Activated CD4-positive, alpha-beta T cell treated with anti-CD3 and anti-CD28 coated beads, Interleukin-2, amount 50 U/mL, for 1 hour (primary cell): ENCODE measurements at regions not wholly inside any gene's neighbourhood (a gene's known extent, or its start where the extent isn't known, plus 50 kb on each side); places are given as distances from the start of the nearest gene placed in this dataset.
"Not testable (repeated sequence)": the region's sequence is repeated elsewhere in the genome, so short reads cannot be mapped to it uniquely, and the experiment has no call there.

Source experiments
- DNase-seq: peaks from one replicate; pipeline ENCODE4 v3.0.0-alpha.2; 2020

- DNase-seq, result no peak
Observed at GRCh38 chr6:11486959-11487358, 50.6 kb upstream of the TMEM170B start.

GRCh38 chr6:11486486-11486885 lies 51.1 kb upstream of the TMEM170B start:
- DNase-seq, result no peak

GRCh38 chr6:11486051-11486450 lies 51.5 kb upstream of the TMEM170B start:
- no peak for DNase-seq

GRCh38 chr6:11485271-11485670 lies 52.3 kb upstream of the TMEM170B start:
- no peak for DNase-seq

GRCh38 chr6:11484441-11484840 lies 53.1 kb upstream of the TMEM170B start:
- DNase-seq, result no peak

GRCh38 chr6:11482616-11483015 lies 54.9 kb upstream of the TMEM170B start:
- no peak for DNase-seq

GRCh38 chr6:11480541-11480940 lies 57.0 kb upstream of the TMEM170B start:
- DNase-seq, result no peak

GRCh38 chr6:11479296-11479695 lies 58.3 kb upstream of the TMEM170B start:
- DNase-seq, result no peak

GRCh38 chr6:11478586-11478985 lies 59.0 kb upstream of the TMEM170B start:
- DNase-seq, result no peak

- DNase-seq, result no peak
Observed at GRCh38 chr6:11475016-11475415, 62.5 kb upstream of the TMEM170B start.

GRCh38 chr6:11473008-11473740 lies 64.4 kb upstream of the TMEM170B start:
- no peak for DNase-seq

GRCh38 chr6:11471261-11471660 lies 66.3 kb upstream of the TMEM170B start:
- no peak for DNase-seq

GRCh38 chr6:11469684-11470083 lies 67.9 kb upstream of the TMEM170B start:
- no peak for DNase-seq

GRCh38 chr6:11468271-11468670 lies 69.3 kb upstream of the TMEM170B start:
- DNase-seq, result not testable (repeated sequence)

GRCh38 chr6:11467364-11467763 lies 70.2 kb upstream of the TMEM170B start:
- DNase-seq, result no peak

GRCh38 chr6:11463398-11463780 lies 74.2 kb upstream of the TMEM170B start:
- no peak for DNase-seq

- DNase-seq, result no peak
Observed at GRCh38 chr6:11462742-11463397, 74.7 kb upstream of the TMEM170B start.

GRCh38 chr6:11460837-11461661 lies 76.5 kb upstream of the TMEM170B start:
- DNase-seq, result no peak

- no peak for DNase-seq
Observed at GRCh38 chr6:11460001-11460668, 77.4 kb upstream of the TMEM170B start.

- DNase-seq, result no peak
Observed at GRCh38 chr6:11459079-11459610, 78.4 kb upstream of the TMEM170B start.

- DNase-seq, result no peak
Observed at GRCh38 chr6:11458509-11458908, 79.0 kb upstream of the TMEM170B start.

- not testable (repeated sequence) for DNase-seq
Observed at GRCh38 chr6:11457422-11457821, 80.1 kb upstream of the TMEM170B start.

GRCh38 chr6:11452106-11452505 lies 85.4 kb upstream of the TMEM170B start:
- DNase-seq, result not testable (repeated sequence)
